ENCODE measurements at regions not wholly inside any gene's neighbourhood (a gene's known extent, or its start where the extent isn't known, plus 50 kb on each side); places are given as distances from the start of the nearest gene placed in this dataset.
"Not testable (repeated sequence)": the region's sequence is repeated elsewhere in the genome, so short reads cannot be mapped to it uniquely, and the experiment has no call there.

- DNase-seq (ENCODE audit: extremely low read depth, low read depth, low spot score), result no peak
Observed at GRCh38 chr12:28967426-28967825, 181.7 kb upstream of the FAR2 start.

- no peak for DNase-seq (ENCODE audit: extremely low read depth, low read depth, low spot score)
Observed at GRCh38 chr12:28973491-28973890, 175.6 kb upstream of the FAR2 start.

GRCh38 chr12:28974166-28974565 is 174.9 kb upstream of the FAR2 start:
- DNase-seq (ENCODE audit: extremely low read depth, low read depth, low spot score), result no peak

GRCh38 chr12:28974883-28975282 is 174.2 kb upstream of the FAR2 start:
- no peak for DNase-seq (ENCODE audit: extremely low read depth, low read depth, low spot score)

- no peak for DNase-seq (ENCODE audit: extremely low read depth, low read depth, low spot score)
Observed at GRCh38 chr12:28975564-28976340, 173.3 kb upstream of the FAR2 start.

- no peak for DNase-seq (ENCODE audit: extremely low read depth, low read depth, low spot score)
Observed at GRCh38 chr12:28980436-28980835, 168.6 kb upstream of the FAR2 start.

GRCh38 chr12:28987538-28988324 is 161.3 kb upstream of the FAR2 start:
- no peak for DNase-seq (ENCODE audit: extremely low read depth, low read depth, low spot score)

GRCh38 chr12:28988325-28988704 is 160.8 kb upstream of the FAR2 start:
- no peak for DNase-seq (ENCODE audit: extremely low read depth, low read depth, low spot score)

DNA sequence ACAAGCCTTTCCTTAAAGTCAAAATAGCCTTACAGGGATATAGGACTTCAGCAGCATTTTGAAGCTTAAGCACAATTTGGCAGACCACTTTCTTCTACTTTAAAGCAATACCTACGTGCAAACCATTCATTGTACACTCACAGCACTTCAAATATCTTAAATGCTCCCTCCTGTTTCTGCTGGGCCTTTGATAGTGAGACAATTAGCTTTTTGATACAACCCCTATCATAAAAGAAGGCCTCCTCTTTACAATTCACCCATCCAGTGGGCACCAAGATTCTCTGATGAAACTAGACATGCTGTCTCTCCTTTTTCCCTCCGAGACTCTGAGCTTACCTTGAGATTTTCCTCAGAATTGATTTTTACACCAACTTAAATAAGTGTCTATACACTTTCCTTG is 157.5 kb upstream of the FAR2 start:
- DNase-seq (ENCODE audit: extremely low read depth, low read depth, low spot score), result no peak

DNA sequence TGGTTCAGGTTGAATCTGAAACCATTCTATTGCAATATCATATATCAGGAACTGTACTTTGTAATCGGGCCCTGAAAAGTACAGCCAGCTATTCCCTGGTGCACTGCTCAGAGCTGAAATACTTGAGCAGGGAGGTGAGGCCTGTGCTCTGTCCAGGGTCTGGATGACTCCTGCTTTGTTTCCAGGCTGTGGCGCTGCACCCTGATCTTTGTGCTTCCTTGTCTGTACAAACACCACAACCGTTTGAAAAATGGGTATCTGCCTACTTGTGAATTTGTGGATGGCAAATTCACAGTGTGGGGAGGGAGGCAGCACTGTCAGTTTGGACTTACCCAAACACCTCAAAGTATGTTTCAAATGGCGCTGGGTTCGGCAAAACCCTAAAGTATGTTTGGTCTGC is 155.4 kb upstream of the FAR2 start:
- DNase-seq (ENCODE audit: extremely low read depth, low read depth, low spot score), result no peak

DNA sequence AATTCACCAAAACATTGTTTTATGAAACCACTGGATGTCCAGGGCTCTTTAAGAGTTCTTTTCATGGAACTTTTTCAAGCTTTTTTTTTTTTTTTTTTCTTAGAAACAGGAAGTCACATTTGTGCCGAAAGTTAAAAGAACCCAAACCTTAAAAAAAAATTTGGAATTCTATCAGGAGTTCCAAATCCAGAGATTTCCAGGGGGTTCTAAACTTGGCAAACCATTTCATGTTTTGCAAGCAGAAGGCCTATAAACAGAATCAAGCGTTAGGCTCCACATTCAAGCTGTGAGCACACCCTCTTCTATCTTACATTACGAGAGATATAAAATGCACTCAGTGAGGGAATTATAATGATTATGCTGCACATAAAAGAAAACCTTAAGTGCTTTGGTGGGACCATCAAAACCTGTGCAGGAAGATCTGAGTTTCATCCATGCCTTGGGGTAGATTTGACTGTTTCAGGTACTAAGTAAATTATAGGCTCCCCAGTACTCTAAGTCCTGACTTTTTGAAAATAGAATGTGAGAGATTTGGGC is 154.8 kb upstream of the FAR2 start:
- no peak for DNase-seq (ENCODE audit: extremely low read depth, low read depth, low spot score)

GRCh38 chr12:28996688-28997087 is 152.4 kb upstream of the FAR2 start:
- DNase-seq (ENCODE audit: extremely low read depth, low read depth, low spot score), result no peak

- peak; percentile 7 for DNase-seq (ENCODE audit: extremely low read depth, low read depth, low spot score)
Observed at GRCh38 chr12:28998662-28999120, 150.4 kb upstream of the FAR2 start.

DNA sequence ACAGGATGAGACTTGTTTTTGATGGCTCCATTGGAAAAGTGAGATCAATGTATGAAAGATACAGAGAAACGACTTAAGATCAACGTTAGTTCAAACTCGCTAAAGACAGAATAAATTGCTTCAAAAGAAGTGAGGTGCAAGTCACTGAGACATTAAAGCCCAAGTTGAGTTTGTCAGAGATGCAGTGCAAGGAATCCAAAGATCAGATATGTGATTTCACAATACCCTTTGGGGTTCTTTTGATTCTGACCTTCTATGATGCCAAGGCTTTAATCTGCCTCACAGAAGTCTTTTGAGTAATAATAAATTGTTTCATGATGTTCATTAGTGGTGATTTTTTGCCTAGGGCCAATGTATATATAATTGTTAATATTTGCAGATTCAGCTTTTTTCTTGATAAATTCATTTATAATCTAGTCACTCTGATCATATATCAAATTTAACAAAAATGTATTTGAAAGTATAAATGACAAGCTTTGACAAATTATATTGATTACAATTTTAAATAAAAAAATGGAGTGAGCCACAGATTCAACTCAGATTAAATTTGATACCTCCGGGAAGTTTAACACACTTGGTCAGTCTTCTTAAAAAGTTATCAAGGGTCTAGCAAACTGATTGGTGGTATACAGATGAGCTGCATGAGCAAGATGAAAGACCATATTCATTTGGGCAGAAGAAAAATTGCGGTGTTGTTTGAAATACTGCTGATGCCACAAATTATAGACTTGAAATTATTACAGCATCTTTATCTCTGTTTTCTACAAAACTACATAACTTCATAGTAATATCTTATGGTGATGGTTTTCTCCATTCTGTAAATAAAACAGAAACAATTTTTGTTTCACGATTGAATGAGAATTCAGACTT is 144.8 kb upstream of the FAR2 start:
- DNase-seq (ENCODE audit: extremely low read depth, low read depth, low spot score), result no peak

GRCh38 chr12:29004936-29005304 is 144.2 kb upstream of the FAR2 start:
- DNase-seq (ENCODE audit: extremely low read depth, low read depth, low spot score), result no peak

DNA sequence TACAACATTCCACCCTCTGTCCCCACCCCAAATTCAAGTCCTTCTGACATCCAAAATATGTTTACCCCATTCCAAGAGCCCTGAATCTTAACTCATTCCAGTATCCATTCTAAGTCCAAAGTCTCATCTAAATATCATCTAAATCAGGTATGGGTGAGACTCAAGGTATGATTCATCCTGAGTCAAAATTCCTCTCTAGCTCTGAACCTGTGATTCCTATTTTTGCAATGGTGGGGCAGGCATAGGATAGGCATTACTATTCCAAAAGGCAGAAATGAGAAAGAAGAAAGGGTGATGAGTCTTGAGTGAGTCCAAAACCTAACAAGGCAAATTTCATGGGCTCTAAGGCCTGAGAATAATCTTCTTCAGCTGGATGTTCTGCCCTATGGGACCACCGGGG is 140.3 kb upstream of the FAR2 start:
- no peak for DNase-seq (ENCODE audit: extremely low read depth, low read depth, low spot score)

DNA sequence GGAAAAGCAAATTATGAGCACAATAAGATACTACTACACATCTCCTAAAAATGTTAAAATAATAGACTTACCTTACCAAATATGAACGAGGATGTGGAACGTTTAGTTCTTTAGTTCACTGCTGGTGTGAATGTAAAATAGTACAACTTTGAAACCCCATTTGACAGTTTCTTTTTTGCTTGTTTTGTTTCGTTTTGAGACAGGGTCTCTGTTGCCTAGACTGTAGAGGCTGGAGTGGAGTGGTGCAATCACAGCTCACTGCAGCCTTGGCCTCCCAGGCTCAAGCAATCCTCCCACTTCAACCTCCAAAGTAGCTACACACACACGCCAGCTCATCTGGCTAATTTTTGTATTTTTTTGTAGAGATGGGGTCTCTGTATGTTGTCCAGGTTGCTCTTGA is 136.4 kb upstream of the FAR2 start:
- DNase-seq (ENCODE audit: extremely low read depth, low read depth, low spot score), result no peak

DNA sequence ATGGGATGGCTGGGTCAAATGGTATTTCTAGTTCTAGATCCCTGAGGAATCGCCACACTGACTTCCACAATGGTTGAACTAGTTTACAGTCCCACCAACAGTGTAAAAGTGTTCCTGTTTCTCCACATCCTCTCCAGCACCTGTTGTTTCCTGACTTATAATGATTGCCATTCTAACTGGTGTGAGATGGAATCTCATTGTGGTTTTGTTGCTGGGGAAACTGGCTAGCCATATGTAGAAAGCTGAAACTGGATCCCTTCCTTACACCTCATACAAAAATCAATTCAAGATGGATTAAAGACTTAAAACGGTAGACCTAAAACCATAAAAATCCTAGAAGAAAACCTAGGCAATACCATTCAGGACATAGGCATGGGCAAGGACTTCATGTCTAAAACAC is 131.5 kb upstream of the FAR2 start:
- not testable (repeated sequence) for DNase-seq (ENCODE audit: extremely low read depth, low read depth, low spot score)

GRCh38 chr12:29023436-29024076 is 125.5 kb upstream of the FAR2 start:
- no peak for DNase-seq (ENCODE audit: extremely low read depth, low read depth, low spot score)

GRCh38 chr12:29024117-29024516 is 125.0 kb upstream of the FAR2 start:
- no peak for DNase-seq (ENCODE audit: extremely low read depth, low read depth, low spot score)

DNA sequence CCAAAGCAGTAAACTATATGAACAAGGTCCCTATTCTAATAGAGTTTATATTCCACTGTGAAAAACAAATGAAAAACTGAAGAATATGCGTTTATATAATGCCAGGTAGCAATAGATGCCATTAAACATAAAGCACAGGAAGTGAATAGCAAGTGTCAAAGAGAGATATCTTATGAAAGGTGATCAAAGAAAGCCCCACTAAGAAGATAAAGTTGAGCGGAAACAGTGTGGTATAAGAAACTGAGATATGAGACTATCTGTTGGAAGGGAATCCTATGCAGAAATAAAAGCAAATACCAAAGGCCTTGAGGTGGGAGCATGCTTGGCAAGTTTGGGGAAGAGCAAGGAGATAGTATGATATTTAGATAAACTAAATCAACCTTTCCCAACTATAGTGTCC is 123.1 kb upstream of the FAR2 start:
- DNase-seq (ENCODE audit: extremely low read depth, low read depth, low spot score), result no peak
